IMR-90 (cell line): ENCODE measurements at regions not wholly inside any gene's neighbourhood (a gene's known extent, or its start where the extent isn't known, plus 50 kb on each side); places are given as distances from the start of the nearest gene placed in this dataset.

ENCODE experiments used
- ATAC-seq: fragments of 200-7000 bp; cut with Tn5 transposase; 2 replicates; pipeline ENCODE4 v1.9.1; 2020; ENCODE audit warnings: low read depth, mild to moderate bottlenecking, moderate library complexity
- BruUV-seq: library from RNA; stranded (reverse); fragments of 400-500 nt; replicated peaks from 2 replicates; lab custom pipeline; 2021; lab: Mats Ljungman, UMichigan
- CTCF ChIA-PET: fragments of 300-600 bp; formaldehyde crosslinking; extraction: SDS; loops from one replicate; lab custom pipeline; 2021; ENCODE audit warnings: antibody characterized with exemption; lab: Yijun Ruan, JAX
- POLR2A ChIA-PET: fragments of 300-600 bp; sonication (Branson Sonifier 250); formaldehyde crosslinking; loops from one replicate; lab custom pipeline; 2022; ENCODE audit warnings: antibody characterized with exemption; ENCODE audit not compliant: unreplicated experiment; lab: Charles Lee
- DNase-seq: peaks from one replicate; pipeline ENCODE4 v3.0.0; 2013
- H2AFZ ChIP-seq: replicated peaks from 2 replicates; pipeline ENCODE3; 2013; ENCODE audit warnings: low read length, mild to moderate bottlenecking; ENCODE audit not compliant: poor library complexity
- H2AK5ac ChIP-seq: 2 replicates; pipeline ENCODE4 v1.6.1; 2013; ENCODE audit warnings: low read depth, low read length, inconsistent platforms
- H2AK9ac ChIP-seq: replicated peaks from 2 replicates; pipeline ENCODE3; 2013; ENCODE audit warnings: mild to moderate bottlenecking, low read depth, low read length, moderate library complexity; ENCODE audit not compliant: poor library complexity
- H2BK120ac ChIP-seq: 2 replicates; pipeline ENCODE4 v1.6.1; 2013; ENCODE audit warnings: low read depth, low read length, inconsistent platforms
- H2BK15ac ChIP-seq: 3 replicates; pipeline ENCODE4 v1.6.1; 2013; ENCODE audit warnings: low read depth, low read length, inconsistent platforms
- H2BK20ac ChIP-seq: 2 replicates; pipeline ENCODE4 v1.6.1; 2013; ENCODE audit warnings: low read depth, mild to moderate bottlenecking, inconsistent platforms, low read length, moderate library complexity
- H2BK5ac ChIP-seq: 2 replicates; pipeline ENCODE4 v1.6.1; 2013; ENCODE audit warnings: mild to moderate bottlenecking, low read depth, low read length, inconsistent platforms; ENCODE audit not compliant: poor library complexity, severe bottlenecking
- H3K14ac ChIP-seq: replicated peaks from 2 replicates; pipeline ENCODE4 v1.6.1; 2013; ENCODE audit warnings: low read depth, low read length, inconsistent platforms
- H3K18ac ChIP-seq: 2 replicates; pipeline ENCODE4 v1.6.1; 2013; ENCODE audit warnings: low read depth, low read length, control low read depth
- H3K23ac ChIP-seq: 2 replicates; pipeline ENCODE4 v1.6.1; 2013; ENCODE audit warnings: low read depth, low read length, inconsistent platforms
- H3K27ac ChIP-seq: 2 replicates; pipeline ENCODE4 v1.5.1; 2013; ENCODE audit warnings: mild to moderate bottlenecking, control low read depth, low read length; ENCODE audit not compliant: insufficient read depth
- H3K27me3 ChIP-seq: 2 replicates; pipeline ENCODE4 v1.6.1; 2013; ENCODE audit warnings: low read length; ENCODE audit not compliant: control insufficient read depth, insufficient read depth
- H3K36me3 ChIP-seq: 2 replicates; pipeline ENCODE4 v1.6.1; 2013; ENCODE audit warnings: low read length, mixed read lengths; ENCODE audit not compliant: control insufficient read depth, insufficient read depth
- H3K4ac ChIP-seq: 2 replicates; pipeline ENCODE4 v1.6.1; 2013; ENCODE audit warnings: low read depth, low read length, inconsistent platforms
- H3K4me1 ChIP-seq: 2 replicates; pipeline ENCODE4 v1.6.1; 2013; ENCODE audit warnings: low read length, mixed read lengths; ENCODE audit not compliant: control insufficient read depth, insufficient read depth
- H3K4me2 ChIP-seq: 2 replicates; pipeline ENCODE4 v1.6.1; 2013; ENCODE audit warnings: low read depth, mild to moderate bottlenecking, control low read depth, low read length, moderate library complexity
- H3K4me3 ChIP-seq: 2 replicates; pipeline ENCODE4 v1.5.1; 2013; ENCODE audit warnings: low read depth, mild to moderate bottlenecking, control low read depth, low read length, moderate library complexity; ENCODE audit not compliant: insufficient read depth
- H3K56ac ChIP-seq: 2 replicates; pipeline ENCODE4 v1.6.1; 2013; ENCODE audit warnings: low read length, inconsistent platforms; ENCODE audit not compliant: insufficient read depth; ENCODE audit errors: extremely low read depth
- H3K79me1 ChIP-seq, 2 experiments: 2 replicates each; pipeline ENCODE4 v1.6.1; 2013; ENCODE audit warnings: low read length in 2 of 2, inconsistent platforms in 1 of 2, low read depth in 1 of 2
- H3K9ac ChIP-seq: 2 replicates; pipeline ENCODE4 v1.6.1; 2013; ENCODE audit warnings: low read depth, low read length, control low read depth
- H3K9me1 ChIP-seq: 2 replicates; pipeline ENCODE4 v1.6.1; 2013; ENCODE audit warnings: low read length, inconsistent platforms; ENCODE audit not compliant: insufficient read depth
- H3K9me3 ChIP-seq: 2 replicates; pipeline ENCODE4 v1.6.1; 2013; ENCODE audit warnings: low read length; ENCODE audit not compliant: control insufficient read depth, insufficient read depth
- H4K20me1 ChIP-seq: 2 replicates; pipeline ENCODE4 v1.6.1; 2013; ENCODE audit warnings: low read length, inconsistent platforms; ENCODE audit not compliant: insufficient read depth
- H4K5ac ChIP-seq: 2 replicates; pipeline ENCODE4 v1.6.1; 2013; ENCODE audit warnings: mild to moderate bottlenecking, low read depth, low read length, control low read depth
- H4K8ac ChIP-seq, 2 experiments: 2 replicates each; pipeline ENCODE4 v1.6.1; 2013; ENCODE audit warnings: low read depth in 2 of 2, low read length in 2 of 2, control low read depth in 1 of 2, inconsistent platforms in 1 of 2
- H4K91ac ChIP-seq: 2 replicates; pipeline ENCODE4 v1.6.1; 2013; ENCODE audit warnings: low read depth, low read length, inconsistent platforms; ENCODE audit not compliant: insufficient read depth
- BHLHE40 ChIP-seq: fragments of 150-350 bp; IDR thresholded peaks from 2 replicates; pipeline ENCODE4 v1.6.1; 2016; ENCODE audit warnings: mild to moderate bottlenecking, low read depth, low read length
- CEBPB ChIP-seq: IDR thresholded peaks from 2 replicates; pipeline ENCODE4 v1.6.1; 2012; ENCODE audit warnings: low read depth, low read length, improper control_type of control experiment
- CHD1 ChIP-seq: IDR thresholded peaks from 2 replicates; pipeline ENCODE4 v1.6.1; 2012; ENCODE audit warnings: low read depth, low read length, improper control_type of control experiment
- CTCF ChIP-seq: conservative IDR thresholded peaks from 2 replicates; pipeline ENCODE4 v1.5.1; 2012; ENCODE audit warnings: mild to moderate bottlenecking, low read depth, low read length, improper control_type of control experiment
- ELK1 ChIP-seq: fragments of 150-350 bp; IDR thresholded peaks from 2 replicates; pipeline ENCODE4 v1.6.1; 2016; ENCODE audit warnings: low read depth, mild to moderate bottlenecking, low read length, moderate library complexity, borderline replicate concordance
- FOS ChIP-seq: fragments of 150-350 bp; IDR thresholded peaks from 2 replicates; pipeline ENCODE4 v1.6.1; 2016; ENCODE audit warnings: low read depth, low read length
- MAFK ChIP-seq: IDR thresholded peaks from 2 replicates; pipeline ENCODE4 v1.6.1; 2012; ENCODE audit warnings: low read depth, low read length, improper control_type of control experiment
- MAZ ChIP-seq: IDR thresholded peaks from 2 replicates; pipeline ENCODE4 v1.6.1; 2012; ENCODE audit warnings: low read depth, mild to moderate bottlenecking, low read length, improper control_type of control experiment, moderate library complexity, borderline replicate concordance
- MXI1 ChIP-seq: IDR thresholded peaks from 2 replicates; pipeline ENCODE4 v1.6.1; 2012; ENCODE audit warnings: low read depth, mild to moderate bottlenecking, low read length, moderate library complexity, borderline replicate concordance
- NFE2L2 ChIP-seq: fragments of 150-350 bp; IDR thresholded peaks from 2 replicates; pipeline ENCODE4 v1.6.1; 2016; ENCODE audit warnings: low read depth, mild to moderate bottlenecking, low read length
- POLR2A ChIP-seq: IDR thresholded peaks from 2 replicates; pipeline ENCODE4 v1.6.1; 2012; ENCODE audit warnings: mild to moderate bottlenecking, low read depth, low read length
- RAD21 ChIP-seq: IDR thresholded peaks from 2 replicates; pipeline ENCODE4 v1.6.1; 2012; ENCODE audit warnings: low read length, improper control_type of control experiment
- RCOR1 ChIP-seq: IDR thresholded peaks from 2 replicates; pipeline ENCODE4 v1.6.1; 2012; ENCODE audit warnings: mild to moderate bottlenecking, low read length, improper control_type of control experiment; ENCODE audit not compliant: insufficient replicate concordance
- RFX5 ChIP-seq: IDR thresholded peaks from 2 replicates; pipeline ENCODE4 v1.8.0; 2012; ENCODE audit warnings: low read depth, mild to moderate bottlenecking, low read length, moderate library complexity
- SMC3 ChIP-seq: fragments of 150-350 bp; IDR thresholded peaks from 2 replicates; pipeline ENCODE4 v1.6.1; 2016; ENCODE audit warnings: low read depth, mild to moderate bottlenecking, antibody characterized with exemption, low read length, moderate library complexity
- WGBS, 2 experiments: methylation state at CpG; one replicate each; pipeline versions ENCODE4 v1.1.5 to v1.1.7; 2013; ENCODE audit warnings: missing lambda C conversion rate in 2 of 2; ENCODE audit not compliant: insufficient read length in 1 of 2; ENCODE audit errors: extremely low coverage in 2 of 2; 5-methylcytosine and 5-hydroxymethylcytosine counted together
- dilution Hi-C: fragments of 300-500 bp; cut with HindIII; formaldehyde crosslinking; loops from one replicate; pipeline ENCODE4 v1.14.3; 2018; ENCODE audit warnings: low sequenced_read_pairs; ENCODE audit not compliant: unreplicated experiment
- in situ Hi-C: fragments of 300-500 bp; cut with MboI; formaldehyde crosslinking; loops from 3 replicates; pipeline ENCODE4 v1.14.3; 2019; ENCODE audit warnings: low sequenced_read_pairs, inconsistent platforms, mixed read lengths
- intact Hi-C: fragments of 100-400 bp; cut with micrococcal nuclease; formaldehyde crosslinking; loops from 2 replicates; pipeline ENCODE4 v1.10.0; 2022

GRCh38 chr3:197376020-197376419 is 77.6 kb upstream of the DLG1 start:
- WGBS, 2 experiments: no CpG with 5 or more reads among the region's 4 CpGs
- H3K23ac ChIP-seq: no peak overlapping the region
- H2BK5ac ChIP-seq: no peak overlapping the region
- H2AK9ac ChIP-seq: no peak overlapping the region
- H3K18ac ChIP-seq: no peak overlapping the region
- peaks cover 15% of the 10 kb centered on the region for H3K4me1 ChIP-seq
- no peak overlapping the region for H2BK20ac ChIP-seq
- H3K36me3 ChIP-seq: no peaks in the 10 kb centered on the region
- H3K4me2 ChIP-seq: no peak overlapping the region
- TF ChIP-seq MXI1: no peak
- TF ChIP-seq CTCF: no peak
- no peak for TF ChIP-seq MAZ
- TF ChIP-seq MAFK: no peak
- TF ChIP-seq RFX5: no peak
- no peak for TF ChIP-seq FOS
- TF ChIP-seq CEBPB: no peak
- TF ChIP-seq NFE2L2: no peak
- no peak for TF ChIP-seq RCOR1
- TF ChIP-seq BHLHE40: no peak
- TF ChIP-seq POLR2A: no peak
- TF ChIP-seq CHD1: no peak
- no peak for TF ChIP-seq SMC3
- no peak for TF ChIP-seq ELK1
- no peak for TF ChIP-seq RAD21
- H3K9me1 ChIP-seq: peaks cover 8% of the 10 kb centered on the region; the same call in 1 of the 2 replicates
- no peak overlapping the region for H3K27ac ChIP-seq
- ChIA-PET CTCF (no interaction called here), POLR2A (no interaction called here)
- no peak overlapping the region for H4K91ac ChIP-seq
- dilution Hi-C loops (no loop called here), intact Hi-C loops (no loop called here), in situ Hi-C loops (no loop called here)
- no peak overlapping the region for H3K14ac ChIP-seq
- no peak overlapping the region for H3K4ac ChIP-seq
- no peaks in the 10 kb centered on the region for H3K9me3 ChIP-seq
- no peak overlapping the region for H2AK5ac ChIP-seq
- H4K8ac ChIP-seq: no peak overlapping the region
- H4K20me1 ChIP-seq: no peaks in the 10 kb centered on the region
- H3K4me3 ChIP-seq: no peak overlapping the region
- DNase-seq (no peak), ATAC-seq (no peak)
- no TSS peak for BruUV-seq
- H2AFZ ChIP-seq: no peak overlapping the region
- H4K5ac ChIP-seq: no peak overlapping the region
- H3K56ac ChIP-seq: no peak overlapping the region
- no peak overlapping the region for H2BK120ac ChIP-seq
- H2BK15ac ChIP-seq: no peak overlapping the region
- H3K79me1 ChIP-seq: no peaks in the 10 kb centered on the region
- no peak overlapping the region for H3K9ac ChIP-seq
- peaks cover 3% of the 10 kb centered on the region; the same call in 1 of the 2 replicates for H3K27me3 ChIP-seq
